Astrocyte of the cerebellum (primary cell): ENCODE measurements at regions not wholly inside any gene's neighbourhood (a gene's known extent, or its start where the extent isn't known, plus 50 kb on each side); places are given as distances from the start of the nearest gene placed in this dataset.

Source experiments
- DNase-seq: peaks from one replicate; pipeline ENCODE4 v3.0.0-alpha.2; 2011; ENCODE audit warnings: low read depth
- H3K4me3 ChIP-seq: 2 replicates; pipeline ENCODE4 v1.5.1; 2011; ENCODE audit warnings: mild to moderate bottlenecking, low read depth, low read length, moderate library complexity
- CTCF ChIP-seq: IDR thresholded peaks from 2 replicates; pipeline ENCODE4 v1.5.1; 2012; ENCODE audit warnings: low read length, low read depth, moderate library complexity, mild to moderate bottlenecking; ENCODE audit errors: missing control alignments
- in situ Hi-C: cut with HindIII; loops from 2 replicates; pipeline ENCODE4 v1.10.0; 2017; ENCODE audit warnings: low sequenced_read_pairs

GRCh38 chr11:39021539-39021938 is 2423.5 kb upstream of the RAG2 start:
- no peak overlapping the region for H3K4me3 ChIP-seq
- no peak for TF ChIP-seq CTCF
- in situ Hi-C loops = no loop called here
- DNase-seq = no peak

- TF ChIP-seq CTCF = no peak
- no peak for DNase-seq
- H3K4me3 ChIP-seq = no peak overlapping the region
- in situ Hi-C loops = no loop called here
Measured at GRCh38 chr11:39011797-39012196, 2413.8 kb upstream of the RAG2 start.

GRCh38 chr11:38990841-38991240 is 2392.8 kb upstream of the RAG2 start:
- in situ Hi-C loops = no loop called here
- no peak for TF ChIP-seq CTCF
- no peak for DNase-seq

GRCh38 chr11:38990139-38990538 is 2392.1 kb upstream of the RAG2 start:
- TF ChIP-seq CTCF = no peak
- in situ Hi-C loops = no loop called here
- H3K4me3 ChIP-seq = no peak overlapping the region
- DNase-seq = no peak

More at GRCh38 chr11:38990841-38991240, 2392.8 kb upstream of the RAG2 start:
- H3K4me3 ChIP-seq = no peak overlapping the region

GRCh38 chr11:38988908-38989307 is 2390.9 kb upstream of the RAG2 start:
- DNase-seq = no peak
- TF ChIP-seq CTCF = no peak
- in situ Hi-C loops = no loop called here
- H3K4me3 ChIP-seq = no peak overlapping the region

- in situ Hi-C loops = no loop called here
- DNase-seq = no peak
- H3K4me3 ChIP-seq = no peak overlapping the region
- TF ChIP-seq CTCF = no peak
Measured at GRCh38 chr11:38972220-38972619, 2374.2 kb upstream of the RAG2 start.

- in situ Hi-C loops = no loop called here
- TF ChIP-seq CTCF = no peak
- H3K4me3 ChIP-seq = no peak overlapping the region
- DNase-seq = no peak
Measured at GRCh38 chr11:38971141-38971540, 2373.1 kb upstream of the RAG2 start.
